T-helper 17 cell (primary cell): ENCODE measurements at regions not wholly inside any gene's neighbourhood (a gene's known extent, or its start where the extent isn't known, plus 50 kb on each side); places are given as distances from the start of the nearest gene placed in this dataset.
"Not testable (repeated sequence)": the region's sequence is repeated elsewhere in the genome, so short reads cannot be mapped to it uniquely, and the experiment has no call there.

Source experiments
- ATAC-seq: fragments of 150-1000 bp; cut with Tn5 transposase; 2 replicates; pipeline ENCODE4 v1.10.0; 2021; ENCODE audit warnings: mild to moderate bottlenecking, moderate library complexity
- DNase-seq, 3 donors: peaks; one replicate each; pipeline versions ENCODE4 v3.0.0 to v3.0.0-alpha.2; 2020 to 2021
- H3K9me3 ChIP-seq: one replicate; pipeline ENCODE4 v1.7.0; 2013; ENCODE audit warnings: low read length, mild to moderate bottlenecking; ENCODE audit not compliant: control insufficient read depth, poor library complexity, severe bottlenecking
- H3K27ac Mint-ChIP-seq: one replicate; pipeline ENCODE4 v1.8.0; 2022; ENCODE audit warnings: mild to moderate bottlenecking, moderate library complexity, mixed read lengths
- H3K27me3 Mint-ChIP-seq: one replicate; pipeline ENCODE4 v1.8.0; 2022; ENCODE audit warnings: mixed read lengths
- H3K36me3 Mint-ChIP-seq: one replicate; pipeline ENCODE4 v1.8.0; 2022; ENCODE audit warnings: low read depth, mixed read lengths
- H3K4me1 Mint-ChIP-seq: one replicate; pipeline ENCODE4 v1.8.0; 2022; ENCODE audit warnings: mild to moderate bottlenecking, mixed read lengths
- H3K4me3 Mint-ChIP-seq: one replicate; pipeline ENCODE4 v1.8.0; 2022; ENCODE audit warnings: mild to moderate bottlenecking, moderate library complexity, mixed read lengths

DNA sequence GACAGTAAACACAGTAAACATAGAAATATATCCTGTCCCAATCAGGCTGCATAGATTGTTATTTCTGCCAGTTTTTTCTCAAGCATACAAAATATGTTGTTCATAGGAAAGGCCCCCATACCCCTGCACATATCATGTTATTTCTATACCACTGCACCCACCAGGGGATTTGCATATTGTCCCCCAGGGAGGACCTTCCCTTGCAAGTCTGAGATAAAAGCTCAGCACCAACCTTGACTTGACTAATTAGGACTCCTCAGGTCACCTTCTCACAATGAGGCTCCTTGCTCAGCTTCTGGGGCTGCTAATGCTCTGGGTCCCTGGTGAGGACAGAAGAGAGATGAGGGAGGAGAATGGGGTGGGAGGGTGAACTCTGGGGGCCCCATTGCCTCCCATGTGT, 1313.1 kb downstream of the RPIA start:
- H3K27ac Mint-ChIP-seq, DNase-seq, H3K36me3 Mint-ChIP-seq, H3K4me1 Mint-ChIP-seq, H3K9me3 ChIP-seq, H3K4me3 Mint-ChIP-seq, ATAC-seq, H3K27me3 Mint-ChIP-seq: not testable (repeated sequence)

DNA sequence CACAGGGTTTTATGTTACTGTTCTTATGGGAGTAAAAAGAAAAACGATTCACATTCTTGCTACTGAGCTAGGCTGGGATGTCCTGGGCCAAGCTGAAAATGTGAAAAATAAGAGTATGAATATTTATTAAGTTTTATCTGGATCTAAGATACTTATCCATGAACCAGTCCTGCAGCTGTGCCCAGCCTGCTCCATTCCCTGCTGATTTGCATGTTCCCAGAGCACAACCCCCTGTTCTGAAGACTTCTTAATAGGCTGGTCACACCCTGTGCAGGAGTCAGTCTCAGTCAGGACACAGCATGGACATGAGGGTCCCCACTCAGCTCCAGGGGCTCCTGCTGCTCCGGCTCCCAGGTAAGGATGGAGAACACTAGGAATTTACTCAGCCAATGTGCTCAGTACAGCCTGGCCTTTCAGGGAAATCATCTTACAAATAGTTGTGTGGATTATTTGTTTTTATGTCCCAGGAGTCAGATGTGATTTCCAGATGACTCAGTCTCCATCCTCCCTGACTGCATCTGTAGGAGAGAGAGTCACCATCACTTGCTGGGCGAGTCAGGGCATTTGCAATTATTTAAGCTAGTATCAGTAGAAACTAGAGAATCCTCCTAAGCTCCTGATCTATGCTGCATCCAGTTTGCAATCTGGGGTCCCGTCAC, 1319.1 kb downstream of the RPIA start:
- not testable (repeated sequence) for H3K36me3 Mint-ChIP-seq, H3K4me3 Mint-ChIP-seq, DNase-seq, ATAC-seq, H3K4me1 Mint-ChIP-seq, H3K27me3 Mint-ChIP-seq, H3K9me3 ChIP-seq, H3K27ac Mint-ChIP-seq

DNA sequence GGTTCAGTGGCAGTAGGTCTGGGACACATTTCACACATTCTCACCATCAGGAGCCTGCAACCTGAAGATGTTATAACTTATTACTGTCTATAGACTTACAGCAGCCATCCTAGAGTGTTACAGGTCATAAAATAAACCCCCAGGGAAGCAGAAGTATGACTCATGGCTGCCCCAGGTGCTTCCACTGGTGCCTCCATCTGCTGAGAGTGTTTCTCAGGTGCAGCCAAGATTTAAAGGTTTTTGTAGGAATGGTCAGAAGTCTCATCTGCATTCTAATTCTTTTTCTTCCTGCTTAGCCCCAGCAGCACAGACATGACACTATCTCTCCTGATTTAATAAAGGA, 1319.6 kb downstream of the RPIA start:
- H3K27ac Mint-ChIP-seq, H3K36me3 Mint-ChIP-seq, H3K4me1 Mint-ChIP-seq, H3K4me3 Mint-ChIP-seq, H3K9me3 ChIP-seq, H3K27me3 Mint-ChIP-seq, ATAC-seq, DNase-seq: not testable (repeated sequence)

DNA sequence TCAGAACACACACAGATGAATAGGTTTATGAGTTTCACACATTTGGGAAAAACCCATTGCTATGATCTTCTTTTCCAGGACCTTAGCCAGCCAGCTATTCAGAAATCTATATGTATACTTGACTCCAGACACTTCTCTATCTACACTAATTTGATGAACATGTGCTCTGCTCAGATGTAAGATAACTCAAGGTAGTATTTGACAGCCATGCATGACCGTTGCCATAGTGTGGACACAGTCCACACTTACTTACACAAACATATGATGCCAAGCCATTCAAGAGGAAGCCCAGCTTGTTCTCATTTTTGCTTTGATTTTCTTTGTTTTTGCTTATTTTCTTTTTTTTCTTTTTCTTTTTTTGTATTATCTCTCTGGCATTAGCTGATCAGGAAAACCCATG, 1328.4 kb downstream of the RPIA start:
- not testable (repeated sequence) for H3K4me3 Mint-ChIP-seq, H3K27ac Mint-ChIP-seq, H3K27me3 Mint-ChIP-seq, H3K36me3 Mint-ChIP-seq, H3K9me3 ChIP-seq, ATAC-seq, DNase-seq, H3K4me1 Mint-ChIP-seq

DNA sequence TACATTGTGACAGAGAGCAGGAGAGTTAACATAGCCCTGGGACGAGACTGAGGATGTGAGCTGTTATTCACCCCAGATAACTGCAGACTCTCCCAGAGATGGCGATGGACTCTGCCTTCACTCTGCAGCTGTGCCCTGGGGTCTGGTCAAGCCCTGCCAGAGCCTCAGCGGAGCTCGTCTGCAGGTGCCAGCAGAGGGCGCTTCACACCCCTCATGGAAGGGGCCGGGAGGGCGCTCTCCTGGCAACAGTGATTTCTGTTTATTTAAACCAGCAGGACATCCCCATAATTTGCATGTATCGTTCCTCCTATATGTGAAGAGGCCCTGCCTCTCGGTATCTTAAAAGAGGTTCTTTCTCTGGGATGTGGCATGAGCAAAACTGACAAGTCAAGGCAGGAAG, 1329.8 kb downstream of the RPIA start:
- not testable (repeated sequence) for H3K36me3 Mint-ChIP-seq, H3K4me3 Mint-ChIP-seq, H3K9me3 ChIP-seq, H3K4me1 Mint-ChIP-seq, DNase-seq, H3K27me3 Mint-ChIP-seq, ATAC-seq, H3K27ac Mint-ChIP-seq

DNA sequence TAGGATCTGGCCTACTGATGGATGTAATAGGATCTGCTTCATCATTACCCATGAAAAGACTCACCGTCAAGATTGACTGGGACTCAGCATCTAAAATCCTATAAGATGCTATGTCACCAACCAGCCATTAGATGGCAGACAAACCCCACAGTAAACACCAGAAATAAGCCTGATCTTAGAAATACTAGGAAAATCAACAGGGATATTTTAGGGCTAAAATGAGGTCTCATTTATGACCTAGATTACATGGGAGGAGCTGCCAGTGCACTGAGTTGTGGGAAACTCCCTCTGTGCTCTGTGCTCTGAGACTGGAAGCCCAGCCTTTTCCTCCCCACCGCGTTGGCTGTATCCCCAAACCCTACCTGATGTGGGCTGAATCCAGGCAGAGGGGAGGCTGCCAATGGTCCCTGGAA, 1335.8 kb downstream of the RPIA start:
- H3K4me3 Mint-ChIP-seq, H3K27me3 Mint-ChIP-seq, H3K27ac Mint-ChIP-seq, DNase-seq, H3K4me1 Mint-ChIP-seq, H3K36me3 Mint-ChIP-seq, H3K9me3 ChIP-seq, ATAC-seq: not testable (repeated sequence)

DNA sequence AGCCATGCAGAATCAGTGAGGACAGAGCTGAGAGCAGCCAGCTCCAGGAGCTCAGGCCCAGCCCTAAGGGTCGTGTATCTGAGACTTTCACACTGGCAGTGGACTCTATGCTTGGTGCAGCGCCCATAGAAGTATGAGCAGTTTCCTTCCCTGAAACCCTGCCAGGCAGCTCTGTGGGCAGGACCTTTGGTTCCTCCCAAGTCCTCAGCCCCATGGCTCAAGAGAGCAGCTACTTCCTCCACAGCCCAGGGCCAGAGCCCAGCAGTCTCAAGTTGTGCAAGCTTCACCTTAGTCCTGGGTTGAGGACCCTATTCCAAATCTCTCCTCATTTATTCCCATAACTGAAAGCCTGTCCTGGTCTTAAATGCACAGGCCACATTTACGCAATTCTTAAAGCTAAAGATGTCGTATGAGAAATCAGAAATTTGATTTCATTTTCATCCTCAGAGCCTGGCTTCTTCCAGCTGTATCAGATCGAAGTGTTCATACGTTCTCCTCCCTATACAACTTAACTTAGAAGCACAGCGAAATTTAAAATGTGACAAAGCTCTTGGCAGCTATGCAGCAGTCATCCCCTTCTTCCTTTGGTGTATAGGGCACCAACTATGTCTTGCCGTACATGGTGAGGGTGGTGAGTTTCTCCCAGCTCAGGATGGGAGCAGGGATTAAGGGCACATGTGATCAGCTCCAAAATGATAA, 1337.1 kb downstream of the RPIA start:
- ATAC-seq, H3K4me3 Mint-ChIP-seq, DNase-seq: not testable (repeated sequence)

DNA sequence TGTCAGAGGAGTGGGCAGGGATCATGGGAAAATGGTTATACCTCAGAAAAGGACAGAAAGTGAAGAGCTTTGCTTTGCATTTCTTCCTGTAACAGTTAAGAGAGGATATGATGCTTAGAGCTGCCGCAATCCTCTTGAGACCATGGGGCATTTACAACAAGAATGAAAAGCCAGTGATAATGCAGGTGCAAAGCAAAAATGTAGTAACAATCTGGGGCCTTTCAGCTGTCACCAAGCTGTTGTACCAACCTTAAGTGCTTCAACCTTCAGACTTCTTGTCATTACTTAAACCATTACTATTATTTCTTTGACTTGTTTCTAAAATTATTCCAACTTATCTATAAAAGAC, 1337.6 kb downstream of the RPIA start:
- H3K36me3 Mint-ChIP-seq, H3K27ac Mint-ChIP-seq, ATAC-seq, H3K27me3 Mint-ChIP-seq, H3K9me3 ChIP-seq, H3K4me3 Mint-ChIP-seq, H3K4me1 Mint-ChIP-seq, DNase-seq: not testable (repeated sequence)

More for the DNA sequence above, 1337.1 kb downstream of the RPIA start:
- H3K9me3 ChIP-seq, H3K36me3 Mint-ChIP-seq, H3K27ac Mint-ChIP-seq, H3K4me1 Mint-ChIP-seq, H3K27me3 Mint-ChIP-seq: not testable (repeated sequence)

DNA sequence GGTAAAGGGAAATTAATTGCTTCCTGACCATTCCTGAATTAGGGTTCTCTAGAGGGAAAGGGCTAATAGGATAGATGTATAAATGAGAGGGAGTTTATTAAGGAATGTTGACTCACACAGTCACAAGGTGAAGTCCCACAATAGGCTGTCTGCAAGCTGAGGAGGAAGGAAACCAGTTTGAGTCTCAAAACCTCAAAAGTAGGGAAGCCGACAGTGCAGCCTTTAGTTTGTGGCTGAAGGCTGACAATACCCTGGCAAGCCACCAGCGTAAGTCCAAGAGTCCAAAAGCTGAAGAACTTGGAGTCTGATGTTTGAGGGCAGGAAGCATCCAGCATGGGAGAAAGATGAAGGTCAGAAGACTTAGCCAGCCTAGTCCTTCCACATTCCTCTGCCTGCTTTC, 1340.8 kb downstream of the RPIA start:
- H3K27me3 Mint-ChIP-seq, H3K4me3 Mint-ChIP-seq, H3K36me3 Mint-ChIP-seq, H3K27ac Mint-ChIP-seq, ATAC-seq, H3K9me3 ChIP-seq, DNase-seq, H3K4me1 Mint-ChIP-seq: not testable (repeated sequence)

DNA sequence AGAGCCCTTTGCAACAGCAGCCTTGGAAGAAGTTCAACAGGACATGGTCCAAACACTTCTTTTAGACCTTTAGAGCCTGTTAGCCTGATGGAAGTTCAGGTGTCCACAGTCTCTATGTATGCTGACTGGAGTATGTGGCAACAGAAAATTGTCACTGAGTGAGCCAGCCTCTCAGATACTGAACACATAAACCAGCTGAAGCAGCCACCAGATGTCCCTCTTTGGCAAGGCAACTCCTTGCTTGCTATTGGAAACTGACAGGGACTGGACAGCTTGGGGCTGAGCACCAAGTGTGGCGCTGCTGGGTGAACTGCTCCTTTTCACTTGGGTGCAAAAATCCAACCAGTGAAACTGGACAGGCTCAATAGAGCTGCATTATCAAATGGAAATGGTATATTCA, 1344.9 kb downstream of the RPIA start:
- H3K4me3 Mint-ChIP-seq, H3K27ac Mint-ChIP-seq, ATAC-seq, H3K27me3 Mint-ChIP-seq, H3K36me3 Mint-ChIP-seq, H3K4me1 Mint-ChIP-seq, DNase-seq, H3K9me3 ChIP-seq: not testable (repeated sequence)

DNA sequence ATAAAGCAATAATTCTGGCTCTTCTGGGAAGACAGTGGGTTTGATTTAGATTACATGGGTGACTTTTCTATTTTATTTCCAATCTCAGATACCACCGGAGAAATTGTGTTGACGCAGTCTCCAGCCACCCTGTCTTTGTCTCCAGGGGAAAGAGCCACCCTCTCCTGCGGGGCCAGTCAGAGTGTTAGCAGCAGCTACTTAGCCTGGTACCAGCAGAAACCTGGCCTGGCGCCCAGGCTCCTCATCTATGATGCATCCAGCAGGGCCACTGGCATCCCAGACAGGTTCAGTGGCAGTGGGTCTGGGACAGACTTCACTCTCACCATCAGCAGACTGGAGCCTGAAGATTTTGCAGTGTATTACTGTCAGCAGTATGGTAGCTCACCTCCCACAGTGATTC, 1347.6 kb downstream of the RPIA start:
- H3K36me3 Mint-ChIP-seq, ATAC-seq, DNase-seq, H3K27me3 Mint-ChIP-seq, H3K27ac Mint-ChIP-seq, H3K4me1 Mint-ChIP-seq, H3K4me3 Mint-ChIP-seq, H3K9me3 ChIP-seq: not testable (repeated sequence)

DNA sequence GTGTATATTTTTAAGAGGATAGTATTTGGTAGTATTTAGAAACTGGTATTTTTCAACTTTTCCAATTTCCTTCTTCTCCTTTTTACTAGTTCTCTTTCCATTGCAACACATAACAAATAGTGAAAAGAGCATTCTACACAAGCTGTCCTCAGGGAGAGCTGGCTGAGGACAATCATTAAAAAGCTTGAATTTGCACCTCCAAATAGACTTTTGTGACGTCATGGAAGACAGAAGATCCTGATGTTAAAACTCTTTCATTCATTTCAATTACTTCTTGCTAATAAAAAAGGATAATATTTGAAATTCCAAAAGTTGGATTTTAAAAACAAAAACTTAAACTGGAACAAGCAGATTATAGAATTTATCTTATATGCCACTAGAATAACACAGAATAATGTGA, 1356.3 kb downstream of the RPIA start:
- not testable (repeated sequence) for H3K9me3 ChIP-seq, H3K36me3 Mint-ChIP-seq, H3K4me1 Mint-ChIP-seq, H3K4me3 Mint-ChIP-seq, ATAC-seq, H3K27me3 Mint-ChIP-seq, DNase-seq, H3K27ac Mint-ChIP-seq

DNA sequence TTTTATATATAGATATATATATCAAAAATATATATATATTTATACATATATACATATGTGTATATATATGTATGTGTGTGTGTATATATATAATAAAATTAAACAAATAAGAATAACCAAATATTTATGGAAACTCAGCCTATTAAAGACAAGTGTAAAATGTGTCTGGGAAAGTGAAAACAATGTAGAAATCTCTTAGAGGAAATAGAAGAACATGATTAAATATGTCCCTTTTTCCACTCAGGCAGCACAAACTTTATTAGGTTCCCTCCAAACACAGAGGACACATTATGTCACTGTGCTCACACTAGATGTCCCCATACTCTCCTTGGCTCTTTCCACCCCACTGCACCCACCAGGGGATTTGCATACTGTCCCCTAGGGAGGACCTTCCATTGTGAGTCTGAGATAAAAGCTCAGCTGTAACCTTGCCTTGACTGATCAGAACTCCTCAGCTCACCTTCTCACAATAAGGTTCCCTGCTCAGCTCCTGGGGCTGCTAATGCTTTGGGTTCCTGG, 1360.7 kb downstream of the RPIA start:
- H3K4me3 Mint-ChIP-seq, H3K27me3 Mint-ChIP-seq, H3K36me3 Mint-ChIP-seq, H3K9me3 ChIP-seq, H3K4me1 Mint-ChIP-seq, H3K27ac Mint-ChIP-seq, DNase-seq, ATAC-seq: not testable (repeated sequence)

DNA sequence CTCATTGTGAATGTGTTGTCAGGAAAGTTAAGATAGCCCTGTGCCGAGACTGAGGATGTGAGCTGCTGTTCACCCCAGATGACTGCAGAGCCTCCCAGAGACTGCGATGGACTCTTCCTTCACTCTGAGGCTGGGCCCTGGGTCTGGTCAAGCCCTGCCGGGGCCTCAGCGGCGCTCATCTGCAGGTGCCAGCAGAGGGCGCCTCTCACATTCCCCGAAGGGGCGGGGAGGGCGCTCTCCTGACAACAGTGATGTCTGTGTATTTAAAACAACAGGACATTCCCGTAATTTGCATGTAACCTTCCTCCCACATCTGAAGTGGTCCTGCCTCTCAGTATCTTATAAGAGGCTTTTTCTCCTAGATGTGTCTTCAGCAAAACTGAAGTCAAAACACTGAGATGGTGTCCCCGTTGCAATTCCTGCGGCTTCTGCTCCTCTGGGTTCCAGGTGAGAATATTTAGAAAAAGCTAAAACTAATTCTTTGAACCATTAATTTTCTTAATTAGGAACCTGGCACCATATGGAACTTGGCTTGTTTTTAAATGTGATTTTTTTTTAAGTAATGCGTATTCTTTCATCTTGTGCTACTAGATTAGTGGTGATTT, 1377.9 kb downstream of the RPIA start:
- DNase-seq: no peak
- Mint-ChIP-seq H3K36me3 (no peaks in the 10 kb centered on the region), H3K4me1 (no peaks in the 10 kb centered on the region), H3K27me3 (no peaks in the 10 kb centered on the region), H3K27ac (no peak overlapping the region), H3K4me3 (no peak overlapping the region)
- no peaks in the 10 kb centered on the region for H3K9me3 ChIP-seq
- ATAC-seq: no peak
